Ovary (tissue), 7 donors: ENCODE measurements at regions not wholly inside any gene's neighbourhood (a gene's known extent, or its start where the extent isn't known, plus 50 kb on each side); places are given as distances from the start of the nearest gene placed in this dataset.
"Not testable (repeated sequence)": the region's sequence is repeated elsewhere in the genome, so short reads cannot be mapped to it uniquely, and the experiment has no call there.

Experiments used
- DNase-seq, 5 donors: peaks; one replicate each; pipeline ENCODE4 v3.0.0-alpha.2; 2019 to 2020
- H3K27ac ChIP-seq, 2 donors: fragments of 200-600 bp; one replicate each; pipeline versions ENCODE4 v1.5.1 to v1.8.0; 2019 to 2022
- H3K27me3 ChIP-seq: fragments of 200-600 bp; one replicate; pipeline ENCODE4 v1.8.0; 2022
- H3K36me3 ChIP-seq: fragments of 200-600 bp; sonication (generic); one replicate; pipeline ENCODE4 v1.5.1; 2019
- H3K4me1 ChIP-seq: one replicate; pipeline ENCODE4 v1.8.1; 2013; ENCODE audit warnings: mild to moderate bottlenecking, moderate library complexity; ENCODE audit not compliant: insufficient read depth
- H3K4me3 ChIP-seq: fragments of 200-600 bp; sonication (generic); one replicate; pipeline ENCODE4 v1.5.1; 2017
- H3K9me3 ChIP-seq, 2 donors: fragments of 200-600 bp in 1 of 2; sonication (generic) in 1 of 2; one replicate each; pipeline versions ENCODE4 v1.5.1 to v1.8.1; 2013 to 2019; ENCODE audit warnings: mild to moderate bottlenecking in 1 of 2, moderate library complexity in 1 of 2
- EP300 ChIP-seq: sonication (generic); formaldehyde crosslinking; IDR thresholded peaks from one replicate; pipeline ENCODE4 v1.6.1; 2017; ENCODE audit warnings: antibody characterized with exemption
- POLR2A ChIP-seq: fragments of 450-650 bp; IDR thresholded peaks from one replicate; pipeline ENCODE4 v1.6.1; 2017; ENCODE audit warnings: antibody characterized with exemption, mild to moderate bottlenecking, moderate library complexity
- WGBS, 3 donors: extraction: QIAGEN DNeasy Blood & Tissue Kit in 1 of 3; methylation state at CpG; one replicate each; pipeline versions ENCODE4 v1.1.5 to v1.1.7; 2013 to 2017; 5-methylcytosine and 5-hydroxymethylcytosine counted together
- intact Hi-C, 4 donors: fragments of 100-400 bp; cut with DNase I; formaldehyde crosslinking; loops; one replicate each; pipeline versions ENCODE4 v1.11.0 to v1.15.1; 2022 to 2023
- TF ChIP-seq, protein P1 (sequence below), 3 donors: fragments of 450-650 bp in 2 of 3; fragments of 200-600 bp in 1 of 3; IDR thresholded peaks; one replicate each; pipeline versions ENCODE4 v1.5.1 to v1.8.0; 2016 to 2022; ENCODE audit warnings: antibody characterized with exemption in 3 of 3, mild to moderate bottlenecking in 1 of 3
- donor health status: DM: no; HTN: no; CAD: no; lungs with moderate emphysema.
- donor health status: DM: no; HTN: no; CAD: no.
- donor health status: Bipolar disorder and iron deficiency.
- donor health status: DM: no; HTN: no; CAD: no.
- donor health status: DM: yes; HTN: yes; CAD: no.

DNA sequence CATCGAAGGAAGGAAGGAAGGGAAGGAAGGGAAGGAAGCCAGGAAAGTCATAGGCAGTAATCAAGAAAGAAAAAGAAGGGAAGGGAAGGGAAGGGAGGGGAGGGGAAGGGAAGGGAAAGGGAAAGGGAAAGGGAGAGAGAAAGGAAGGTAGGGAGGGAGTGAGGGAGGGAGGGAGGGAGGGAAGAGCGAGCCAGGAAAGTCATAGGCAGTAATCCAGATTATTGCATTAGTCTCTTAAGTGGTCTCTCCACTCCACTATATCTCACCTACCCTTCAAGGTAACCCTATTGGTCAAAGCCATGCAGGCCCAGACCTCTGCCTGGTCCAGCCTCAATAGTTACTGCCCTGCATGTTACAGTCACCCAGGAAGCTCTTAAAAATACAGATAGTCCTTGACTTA lies 106.2 kb upstream of the RAP2B start:
- WGBS, 3 donors = 80 to 100% (median 95%) methylated on average over 2 of the region's 2 CpGs
- intact Hi-C loops = no loop called here
- DNase-seq = no peak
- no peaks in the 10 kb centered on the region for H3K36me3 ChIP-seq
- no peak overlapping the region for H3K27ac ChIP-seq
- H3K4me3 ChIP-seq = no peak overlapping the region
- no peaks in the 10 kb centered on the region for H3K27me3 ChIP-seq
- TF ChIP-seq, protein P1, sequence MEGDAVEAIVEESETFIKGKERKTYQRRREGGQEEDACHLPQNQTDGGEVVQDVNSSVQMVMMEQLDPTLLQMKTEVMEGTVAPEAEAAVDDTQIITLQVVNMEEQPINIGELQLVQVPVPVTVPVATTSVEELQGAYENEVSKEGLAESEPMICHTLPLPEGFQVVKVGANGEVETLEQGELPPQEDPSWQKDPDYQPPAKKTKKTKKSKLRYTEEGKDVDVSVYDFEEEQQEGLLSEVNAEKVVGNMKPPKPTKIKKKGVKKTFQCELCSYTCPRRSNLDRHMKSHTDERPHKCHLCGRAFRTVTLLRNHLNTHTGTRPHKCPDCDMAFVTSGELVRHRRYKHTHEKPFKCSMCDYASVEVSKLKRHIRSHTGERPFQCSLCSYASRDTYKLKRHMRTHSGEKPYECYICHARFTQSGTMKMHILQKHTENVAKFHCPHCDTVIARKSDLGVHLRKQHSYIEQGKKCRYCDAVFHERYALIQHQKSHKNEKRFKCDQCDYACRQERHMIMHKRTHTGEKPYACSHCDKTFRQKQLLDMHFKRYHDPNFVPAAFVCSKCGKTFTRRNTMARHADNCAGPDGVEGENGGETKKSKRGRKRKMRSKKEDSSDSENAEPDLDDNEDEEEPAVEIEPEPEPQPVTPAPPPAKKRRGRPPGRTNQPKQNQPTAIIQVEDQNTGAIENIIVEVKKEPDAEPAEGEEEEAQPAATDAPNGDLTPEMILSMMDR (IDR thresholded peaks at IDR 0.05) = no peak
- no peak for TF ChIP-seq EP300
- TF ChIP-seq POLR2A = no peak
- H3K4me1 ChIP-seq = no peaks in the 10 kb centered on the region
- H3K9me3 ChIP-seq = no peaks in the 10 kb centered on the region

DNA sequence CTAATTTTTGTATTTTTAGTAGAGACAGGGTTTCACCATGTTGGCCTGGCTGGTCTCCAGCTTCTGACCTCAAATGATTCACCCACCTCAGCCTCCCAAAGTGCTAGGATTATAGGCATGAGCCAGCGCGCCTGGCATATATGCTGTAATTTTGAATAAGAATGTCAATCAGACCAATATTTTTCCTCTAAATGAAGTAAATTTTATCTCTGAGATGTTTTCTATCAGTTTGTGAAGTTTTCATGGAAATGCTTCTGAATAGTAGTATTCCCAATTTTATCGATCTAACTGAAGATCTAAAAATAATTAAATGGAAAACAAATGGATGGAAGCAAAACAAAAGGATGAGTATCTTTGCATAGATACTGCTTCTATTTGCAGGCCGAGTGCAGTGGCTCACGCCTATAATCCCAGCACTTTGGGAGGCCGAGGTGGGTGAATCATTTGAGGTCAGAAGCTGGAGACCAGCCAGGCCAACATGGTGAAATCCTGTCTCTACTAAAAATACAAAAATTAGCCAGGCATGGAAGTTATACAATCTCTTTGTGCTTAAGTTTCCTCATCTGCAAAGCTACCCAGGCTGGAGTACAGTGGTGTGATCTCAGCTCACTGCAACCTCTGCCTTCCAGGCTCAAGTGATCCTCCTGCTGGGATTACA lies 103.9 kb upstream of the RAP2B start:
- H3K4me3 ChIP-seq, H3K36me3 ChIP-seq, H3K27ac ChIP-seq, intact Hi-C loops, H3K9me3 ChIP-seq, DNase-seq, H3K4me1 ChIP-seq, H3K27me3 ChIP-seq: not testable (repeated sequence)
- WGBS, 3 donors = 65 to 79% (median 73%) methylated on average over 6 of the region's 6 CpGs

DNA sequence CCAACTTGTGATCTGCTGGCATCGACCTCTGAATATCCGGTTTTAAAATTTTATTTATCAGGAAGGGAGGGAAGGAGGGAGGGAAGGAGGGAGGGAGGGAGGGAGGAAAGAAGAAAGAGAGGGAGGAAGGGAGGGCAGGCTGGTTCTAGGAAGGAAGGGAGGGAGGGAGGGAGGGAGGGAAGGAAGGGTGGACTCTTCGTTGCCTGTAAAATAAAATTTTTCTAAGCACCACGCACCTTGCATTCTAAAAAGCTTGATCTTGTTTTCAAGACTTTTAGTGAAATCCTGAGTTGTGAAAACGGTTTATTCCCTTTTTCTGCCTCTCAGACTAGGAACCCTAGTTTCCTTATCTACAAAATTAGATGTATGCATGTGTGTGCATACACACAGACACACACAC lies 101.7 kb upstream of the RAP2B start:
- Histone ChIP-seq H3K27ac (no peak overlapping the region), H3K9me3 (no peaks in the 10 kb centered on the region), H3K4me1 (no peaks in the 10 kb centered on the region), H3K36me3 (no peaks in the 10 kb centered on the region), H3K27me3 (no peaks in the 10 kb centered on the region), H3K4me3 (no peak overlapping the region)
- DNase-seq = no peak
- intact Hi-C loops = no loop called here
- TF ChIP-seq, protein P1 (IDR thresholded peaks at IDR 0.05) = no peak
- TF ChIP-seq EP300 (no peak), POLR2A (no peak)
- WGBS, 3 donors = 58 to 71% (median 59%) methylated on average over 5 of the region's 5 CpGs

DNA sequence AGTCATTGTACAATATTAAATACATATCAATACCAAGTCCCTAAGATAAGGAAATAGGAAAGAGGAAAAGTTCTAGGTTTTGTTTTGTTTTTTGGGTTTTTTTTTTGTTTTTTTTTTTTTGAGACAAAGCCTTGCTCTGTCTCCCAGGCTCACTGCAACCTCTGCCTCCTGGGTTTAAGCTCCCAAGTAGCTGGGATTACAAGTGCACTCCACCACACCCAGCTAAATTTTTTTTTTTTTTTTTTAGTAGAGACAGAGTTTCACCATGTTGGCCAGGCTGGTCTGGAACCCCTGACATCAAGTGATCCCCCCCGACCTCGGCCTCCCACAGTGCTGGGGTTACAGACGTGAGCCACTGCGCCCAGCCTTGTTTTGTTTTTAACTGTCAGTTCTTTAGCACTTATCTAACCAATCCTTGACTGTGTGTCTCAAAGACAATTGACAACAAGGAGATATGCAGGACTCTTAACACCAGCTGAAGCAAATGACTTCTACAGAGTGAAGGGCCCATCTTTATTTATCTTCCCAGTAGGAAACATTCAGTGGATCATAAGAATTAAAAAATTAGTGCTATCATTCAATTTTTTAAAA lies 100.0 kb upstream of the RAP2B start:
- no peak overlapping the region for H3K27ac ChIP-seq
- H3K27me3 ChIP-seq = no peaks in the 10 kb centered on the region
- TF ChIP-seq EP300 = no peak
- TF ChIP-seq POLR2A = no peak
- TF ChIP-seq, protein P1 (IDR thresholded peaks at IDR 0.05) = no peak
- no peaks in the 10 kb centered on the region for H3K9me3 ChIP-seq
- 88 to 96% (median 94%) methylated on average over 4 of the region's 4 CpGs for WGBS, 3 donors
- H3K36me3 ChIP-seq = no peaks in the 10 kb centered on the region
- intact Hi-C loops = no loop called here
- H3K4me3 ChIP-seq = no peak overlapping the region
- DNase-seq = no peak
- no peaks in the 10 kb centered on the region for H3K4me1 ChIP-seq

DNA sequence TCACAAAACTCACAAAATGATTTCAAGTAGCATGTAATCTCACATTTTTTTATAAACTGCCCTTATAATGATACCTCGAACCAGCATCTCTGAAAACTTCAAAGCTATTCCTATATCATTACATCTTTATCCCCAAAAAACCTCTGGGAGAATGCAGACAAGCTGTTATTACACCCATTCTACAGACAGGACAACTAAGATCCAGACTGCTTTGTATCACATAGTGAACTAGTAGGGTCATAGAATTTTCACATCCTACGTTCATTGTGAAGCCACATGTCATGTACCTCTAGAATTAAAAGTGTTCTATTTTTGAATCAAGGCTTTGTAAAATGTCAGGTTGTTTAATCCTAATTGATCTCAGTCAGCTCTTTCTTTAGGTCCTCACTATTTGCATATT lies 98.7 kb upstream of the RAP2B start:
- DNase-seq = no peak
- H3K36me3 ChIP-seq = no peaks in the 10 kb centered on the region
- H3K9me3 ChIP-seq = no peaks in the 10 kb centered on the region
- H3K4me1 ChIP-seq = no peaks in the 10 kb centered on the region
- H3K27me3 ChIP-seq = no peaks in the 10 kb centered on the region
- 88 to 94% (median 94%) methylated on average over 2 of the region's 2 CpGs for WGBS, 3 donors
- H3K27ac ChIP-seq = no peak overlapping the region
- H3K4me3 ChIP-seq = no peak overlapping the region
- TF ChIP-seq EP300 (no peak), POLR2A (no peak)
- TF ChIP-seq, protein P1 (IDR thresholded peaks at IDR 0.05) = no peak
- intact Hi-C loops = no loop called here
